H7 (cell line): ENCODE measurements at regions not wholly inside any gene's neighbourhood (a gene's known extent, or its start where the extent isn't known, plus 50 kb on each side); places are given as distances from the start of the nearest gene placed in this dataset.
A peak's percentile ranks its signal among the peaks of the same experiment; 100 is the strongest.

Source experiments
- DNase-seq: peaks from one replicate; pipeline ENCODE4 v3.0.0; 2012
- H3K27me3 ChIP-seq: 2 replicates; pipeline ENCODE4 v1.6.0; 2011; ENCODE audit warnings: mild to moderate bottlenecking, low read length; ENCODE audit not compliant: control insufficient read depth, insufficient read depth
- H3K36me3 ChIP-seq: replicated peaks from 2 replicates; pipeline ENCODE4 v1.5.1; 2011; ENCODE audit warnings: low read length; ENCODE audit not compliant: control insufficient read depth, insufficient read depth
- H3K4me3 ChIP-seq: 2 replicates; pipeline ENCODE4 v1.5.1; 2011; ENCODE audit warnings: low read depth, mild to moderate bottlenecking, control low read depth, low read length, moderate library complexity; ENCODE audit not compliant: insufficient read depth

DNA sequence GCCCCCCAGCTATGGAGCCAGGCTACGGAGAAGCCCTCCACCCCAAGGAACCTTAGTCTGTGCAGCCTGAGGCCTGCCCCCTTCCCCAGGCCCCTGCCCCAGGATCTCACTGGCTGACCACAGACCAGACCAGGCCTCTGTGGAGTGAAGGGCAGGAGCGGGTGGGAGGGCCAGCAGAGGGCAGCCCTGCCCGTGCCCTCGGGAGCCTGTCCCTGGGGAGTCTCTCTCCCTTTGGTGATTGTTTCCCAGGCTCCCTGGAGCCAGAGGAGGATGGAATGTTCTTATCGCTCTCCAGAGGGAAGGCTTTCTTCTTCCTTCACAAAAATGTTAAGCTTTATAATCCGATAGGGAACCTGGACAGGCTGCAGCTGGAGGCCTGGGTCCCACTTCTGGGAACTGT lies 455.3 kb downstream of the SOX6 start:
- Histone ChIP-seq H3K27me3 (no peaks in the 10 kb centered on the region), H3K36me3 (no peaks in the 10 kb centered on the region), H3K4me3 (no peak overlapping the region)
- no peak for DNase-seq

DNA sequence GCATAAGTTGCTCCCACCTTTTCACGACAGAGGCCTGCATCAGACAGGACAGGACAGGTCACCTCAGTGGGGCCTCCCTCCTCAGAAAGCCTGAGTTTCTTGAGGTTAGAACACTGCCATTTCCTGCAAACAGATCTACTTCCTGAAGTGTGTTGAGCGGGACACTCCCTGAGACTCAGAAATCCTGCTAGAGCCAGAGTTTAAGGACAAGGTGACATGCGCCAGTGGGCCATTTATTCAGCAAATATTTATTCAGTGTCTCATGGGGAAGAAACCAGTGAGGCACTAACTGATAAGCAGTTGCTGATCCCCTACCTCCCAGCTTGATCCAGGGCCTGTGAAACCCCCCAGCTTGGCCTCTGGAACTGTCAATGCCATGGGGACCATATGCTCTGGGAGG lies 454.6 kb downstream of the SOX6 start:
- Histone ChIP-seq H3K27me3 (no peaks in the 10 kb centered on the region), H3K36me3 (no peaks in the 10 kb centered on the region)
- no peak for DNase-seq

DNA sequence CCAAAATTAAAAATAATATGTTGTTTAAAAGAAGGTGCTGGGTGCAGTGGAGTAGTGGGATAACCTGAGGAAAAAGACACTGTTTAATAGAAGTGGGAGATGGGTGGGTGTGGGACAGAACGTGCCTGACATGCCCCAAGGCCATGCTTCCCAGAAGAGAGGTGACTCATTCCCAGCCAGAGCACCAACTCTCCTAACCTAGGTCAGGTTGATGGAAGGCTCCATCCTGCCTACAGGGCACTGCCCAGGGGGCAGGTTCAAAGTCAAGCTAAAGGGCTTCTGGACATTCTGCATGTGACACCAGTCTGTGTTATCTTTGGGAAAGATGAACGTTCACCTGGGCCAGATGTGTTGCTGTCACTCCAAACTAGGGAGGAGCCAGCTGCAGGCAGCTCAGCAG lies 453.1 kb downstream of the SOX6 start:
- Histone ChIP-seq H3K4me3 (no peak overlapping the region), H3K36me3 (no peaks in the 10 kb centered on the region), H3K27me3 (no peaks in the 10 kb centered on the region)
- no peak for DNase-seq

More for the DNA sequence above, 454.6 kb downstream of the SOX6 start:
- H3K4me3 ChIP-seq: no peak overlapping the region

DNA sequence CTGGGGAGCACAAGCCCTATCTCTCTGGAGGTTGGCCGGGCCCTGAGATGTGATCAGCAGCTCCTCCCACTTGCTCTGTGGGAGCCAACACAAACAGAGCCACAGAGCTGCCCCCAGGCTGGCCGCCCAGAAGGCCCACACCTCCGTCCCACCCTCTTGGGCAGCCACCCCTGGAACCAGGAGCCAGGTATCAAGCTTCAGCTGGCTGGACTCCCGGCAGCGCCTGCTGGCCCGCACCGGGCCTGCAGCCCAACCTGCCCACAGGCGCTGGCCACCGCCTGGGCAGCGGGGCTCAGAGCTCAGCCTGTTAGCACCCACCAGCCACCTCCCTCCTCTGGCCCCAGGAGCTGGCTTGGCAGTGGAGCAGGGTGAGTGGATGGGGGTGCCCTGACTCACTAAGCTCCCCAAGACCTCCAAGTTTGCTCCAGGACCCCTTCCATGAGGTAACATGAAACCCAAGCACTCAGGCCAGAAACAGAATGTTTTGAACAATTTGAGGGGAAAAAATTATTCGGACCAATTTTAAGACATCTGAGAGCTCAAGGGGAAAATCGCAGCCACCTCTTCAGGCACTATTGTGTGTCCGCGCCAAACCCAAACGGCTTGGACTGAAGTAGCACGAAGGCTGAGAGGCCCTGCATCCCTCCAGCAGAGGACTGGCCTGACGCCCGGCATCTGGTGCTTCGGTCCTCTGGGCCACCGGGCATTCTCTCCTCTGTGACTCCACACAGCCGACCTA lies 450.8 kb downstream of the SOX6 start:
- H3K27me3 ChIP-seq: no peaks in the 10 kb centered on the region
- DNase-seq: no peak
- H3K36me3 ChIP-seq: no peaks in the 10 kb centered on the region
- H3K4me3 ChIP-seq: no peak overlapping the region

- H3K27me3 ChIP-seq: no peaks in the 10 kb centered on the region
- no peaks in the 10 kb centered on the region for H3K36me3 ChIP-seq
- H3K4me3 ChIP-seq: no peak overlapping the region
- DNase-seq: no peak
These were observed 449.8 kb downstream of the SOX6 start for GRCh38 chr11:15906481-15907035.

DNA sequence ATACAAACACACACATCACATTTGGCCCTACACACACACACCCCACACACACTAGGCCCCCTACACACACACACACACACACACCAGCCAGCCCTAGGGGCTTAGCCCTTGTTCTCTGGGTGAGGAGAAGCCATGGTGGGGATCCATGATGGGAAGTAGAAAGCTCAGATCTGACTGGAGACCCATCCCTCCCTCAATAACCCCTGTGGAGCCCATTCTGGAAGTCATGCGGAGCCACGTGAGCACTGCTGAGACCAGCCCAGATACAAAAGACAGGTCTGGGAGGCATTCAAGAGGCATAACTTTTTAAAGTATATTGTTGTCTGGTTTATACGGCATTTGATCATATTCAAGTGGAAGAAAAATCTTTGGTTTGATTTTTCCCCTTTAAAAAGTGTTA lies 448.5 kb downstream of the SOX6 start:
- Histone ChIP-seq H3K36me3 (no peaks in the 10 kb centered on the region), H3K4me3 (no peak overlapping the region)
- peak; percentile 69 for DNase-seq

GRCh38 chr11:15909937-15910598 lies 446.3 kb downstream of the SOX6 start:
- H3K36me3 ChIP-seq: no peaks in the 10 kb centered on the region
- no peak for DNase-seq
- H3K4me3 ChIP-seq: no peak overlapping the region
- no peaks in the 10 kb centered on the region for H3K27me3 ChIP-seq

More for the DNA sequence above, 448.5 kb downstream of the SOX6 start:
- no peaks in the 10 kb centered on the region for H3K27me3 ChIP-seq

GRCh38 chr11:15910761-15911160 lies 445.6 kb downstream of the SOX6 start:
- Histone ChIP-seq H3K36me3 (no peaks in the 10 kb centered on the region), H3K27me3 (no peaks in the 10 kb centered on the region), H3K4me3 (no peak overlapping the region)
- DNase-seq: no peak

GRCh38 chr11:15911377-15912044 lies 444.8 kb downstream of the SOX6 start:
- no peaks in the 10 kb centered on the region for H3K27me3 ChIP-seq
- H3K36me3 ChIP-seq: no peaks in the 10 kb centered on the region
- no peak for DNase-seq
- no peak overlapping the region for H3K4me3 ChIP-seq

DNA sequence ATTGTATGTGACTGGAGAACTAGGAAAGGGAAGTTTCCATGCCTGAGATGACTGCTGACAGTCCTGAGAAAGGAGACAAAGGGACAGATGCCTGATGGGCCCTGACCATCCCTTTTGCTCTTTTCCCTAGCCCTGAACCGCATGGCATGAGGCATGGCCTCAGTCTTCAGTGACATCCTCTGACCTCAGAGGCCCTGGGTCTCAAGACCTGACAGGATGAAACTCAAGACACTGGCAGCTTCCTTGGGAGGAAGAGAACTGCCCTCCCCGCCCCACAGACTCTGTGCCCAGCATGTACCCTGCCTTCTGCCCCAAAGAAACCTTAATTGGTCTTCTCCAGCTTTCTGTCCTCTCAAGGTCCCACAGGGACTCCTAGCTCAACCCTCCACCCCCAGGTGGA lies 444.1 kb downstream of the SOX6 start:
- Histone ChIP-seq H3K27me3 (no peaks in the 10 kb centered on the region), H3K36me3 (no peaks in the 10 kb centered on the region), H3K4me3 (no peak overlapping the region)
- no peak for DNase-seq

DNA sequence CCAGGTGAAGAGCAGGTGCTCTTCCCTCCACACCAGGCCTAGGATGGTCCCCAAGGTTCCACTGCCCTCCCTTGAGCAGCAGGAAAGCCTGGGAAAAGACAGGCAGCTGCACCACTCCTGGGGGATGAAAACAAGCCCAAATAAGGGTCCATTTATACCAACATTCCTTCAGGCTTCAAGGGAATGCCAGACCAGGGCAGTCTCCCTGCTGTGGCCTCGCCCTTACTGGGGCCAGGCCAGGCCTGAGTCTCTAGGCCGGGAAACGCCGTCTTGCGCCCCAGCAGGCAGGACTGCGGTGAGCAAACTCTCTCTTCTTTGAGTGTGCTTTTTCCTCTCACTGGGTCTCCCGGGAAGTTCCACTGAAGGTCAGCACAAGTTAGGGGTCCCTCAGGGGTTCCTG lies 443.5 kb downstream of the SOX6 start:
- Histone ChIP-seq H3K27me3 (no peaks in the 10 kb centered on the region), H3K36me3 (no peaks in the 10 kb centered on the region), H3K4me3 (no peak overlapping the region)
- DNase-seq: no peak

- no peaks in the 10 kb centered on the region for H3K27me3 ChIP-seq
- H3K4me3 ChIP-seq: no peak overlapping the region
- DNase-seq: no peak
- no peaks in the 10 kb centered on the region for H3K36me3 ChIP-seq
These were observed 443.1 kb downstream of the SOX6 start for GRCh38 chr11:15913261-15913660.
